GM19438 (cell line): ENCODE measurements at regions not wholly inside any gene's neighbourhood (a gene's known extent, or its start where the extent isn't known, plus 50 kb on each side); places are given as distances from the start of the nearest gene placed in this dataset.

Experiments used
- ATAC-seq: cut with Tn5 transposase; IDR thresholded peaks from one replicate; pipeline ENCODE4 v1.9.1; 2021; ENCODE audit warnings: low read depth; ENCODE audit not compliant: unreplicated experiment

DNA sequence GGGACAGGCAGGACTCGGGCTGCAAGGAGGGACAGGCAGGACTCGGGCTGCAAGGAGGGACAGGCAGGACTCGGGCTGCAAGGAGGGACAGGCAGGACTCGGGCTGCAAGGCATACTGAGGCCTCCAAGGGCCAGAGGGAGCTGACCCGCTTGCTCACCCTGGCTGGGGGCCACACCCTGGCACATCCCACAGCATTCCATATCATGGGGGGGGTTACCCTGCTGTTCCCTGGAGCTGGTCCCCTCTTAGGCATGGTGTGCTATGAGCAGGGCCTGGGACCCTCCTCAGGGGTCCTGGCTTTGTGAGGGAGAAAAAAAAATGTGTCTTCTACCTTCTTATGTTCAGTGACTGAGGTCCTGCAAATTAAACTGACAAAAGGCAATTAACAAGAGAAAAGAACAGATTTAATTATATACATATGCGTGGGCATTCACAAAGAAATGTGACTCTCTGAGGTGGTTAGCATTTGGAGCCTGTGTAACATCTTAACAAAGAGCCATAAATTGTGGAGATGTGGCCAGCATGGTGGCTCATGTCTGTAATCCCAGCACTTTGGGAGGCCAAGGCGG is 97.6 kb upstream of the ALDH1A3 start:
- ATAC-seq, result no peak

DNA sequence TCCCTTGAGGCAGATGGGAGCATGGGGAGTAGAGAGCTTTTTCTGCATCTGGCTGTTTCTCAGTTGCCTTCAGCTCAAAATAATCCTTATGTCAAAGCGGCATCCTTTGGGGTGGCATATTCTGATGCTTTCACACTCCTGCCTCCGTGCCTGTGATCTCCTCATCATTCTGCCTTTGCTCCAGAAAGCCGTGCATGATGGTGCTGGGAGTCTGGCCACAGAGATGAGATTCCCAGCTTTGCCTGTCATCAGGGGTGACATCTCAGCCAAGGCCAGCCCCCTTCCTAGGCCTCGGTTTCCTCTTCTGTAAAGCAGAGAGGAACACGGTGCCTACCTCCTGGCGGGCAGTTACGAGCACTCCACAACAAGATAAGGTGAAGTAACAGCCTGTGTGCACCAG is 96.3 kb upstream of the ALDH1A3 start:
- no peak for ATAC-seq

DNA sequence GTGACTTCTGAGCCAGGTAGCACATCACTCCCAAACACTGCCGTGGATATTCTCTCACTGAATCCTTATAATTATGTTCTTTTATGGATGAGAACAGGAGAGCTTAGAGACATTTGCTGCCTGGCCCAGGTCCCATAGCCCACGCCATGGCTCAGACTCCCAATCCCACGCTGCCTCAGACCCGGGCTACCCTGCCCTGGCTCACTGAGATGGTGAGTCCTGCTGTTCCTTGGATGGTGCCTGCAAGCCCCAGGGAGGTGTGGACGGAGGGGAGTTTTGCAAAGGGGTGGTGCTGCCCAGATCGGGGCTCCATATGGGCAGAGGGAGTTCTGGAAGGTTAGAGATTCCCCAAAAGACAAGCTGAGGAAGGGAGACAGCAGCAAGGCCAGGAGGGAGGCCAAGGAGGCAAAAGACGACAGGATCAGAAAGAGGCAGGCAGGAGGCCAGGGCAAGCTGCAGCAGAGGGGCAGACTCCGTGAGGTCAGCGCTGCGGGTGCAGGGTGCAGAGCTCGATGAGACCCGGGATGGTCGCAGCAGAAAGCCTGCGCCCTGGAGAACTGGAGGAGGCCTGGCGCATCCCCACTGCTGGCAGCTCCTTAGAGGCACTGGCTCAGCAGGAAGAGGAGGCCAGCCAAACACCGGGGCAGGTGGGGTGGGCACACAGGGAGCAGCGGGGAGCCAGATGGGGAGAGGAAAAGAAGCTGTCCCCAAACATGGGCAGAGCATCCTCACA is 95.7 kb upstream of the ALDH1A3 start:
- no peak for ATAC-seq

DNA sequence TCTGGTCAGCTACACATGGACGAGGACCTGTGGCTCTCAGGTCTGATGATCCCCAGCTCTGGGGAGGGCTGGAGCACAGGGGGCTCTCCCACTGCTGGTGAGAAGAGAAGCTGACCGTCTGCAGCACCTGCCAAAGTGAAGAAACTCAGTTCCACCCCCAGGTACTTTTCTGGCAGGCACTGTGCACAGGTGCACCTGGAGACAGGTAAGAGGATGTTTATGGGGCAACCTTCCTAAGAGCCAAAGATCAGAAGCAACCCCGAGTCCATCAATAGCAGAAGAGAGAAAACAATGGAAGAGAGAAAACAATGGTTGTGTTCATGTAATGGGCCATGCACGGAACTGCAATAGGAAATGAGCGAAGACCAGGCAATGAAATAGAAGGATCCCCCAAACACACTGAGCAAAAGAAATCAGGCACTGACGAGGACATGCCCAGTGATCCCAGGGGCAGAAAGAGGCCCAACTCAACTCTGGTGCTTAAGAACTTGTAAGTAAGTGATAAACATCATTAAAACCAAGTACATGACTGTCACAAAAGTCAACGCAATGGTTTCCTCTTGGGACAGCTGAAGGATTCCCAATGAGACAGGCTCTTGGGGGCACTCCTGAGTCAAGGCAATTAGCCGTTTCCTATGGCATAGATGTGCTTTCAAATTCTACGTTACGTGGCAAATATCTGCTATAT is 95.0 kb upstream of the ALDH1A3 start:
- ATAC-seq, result no peak

DNA sequence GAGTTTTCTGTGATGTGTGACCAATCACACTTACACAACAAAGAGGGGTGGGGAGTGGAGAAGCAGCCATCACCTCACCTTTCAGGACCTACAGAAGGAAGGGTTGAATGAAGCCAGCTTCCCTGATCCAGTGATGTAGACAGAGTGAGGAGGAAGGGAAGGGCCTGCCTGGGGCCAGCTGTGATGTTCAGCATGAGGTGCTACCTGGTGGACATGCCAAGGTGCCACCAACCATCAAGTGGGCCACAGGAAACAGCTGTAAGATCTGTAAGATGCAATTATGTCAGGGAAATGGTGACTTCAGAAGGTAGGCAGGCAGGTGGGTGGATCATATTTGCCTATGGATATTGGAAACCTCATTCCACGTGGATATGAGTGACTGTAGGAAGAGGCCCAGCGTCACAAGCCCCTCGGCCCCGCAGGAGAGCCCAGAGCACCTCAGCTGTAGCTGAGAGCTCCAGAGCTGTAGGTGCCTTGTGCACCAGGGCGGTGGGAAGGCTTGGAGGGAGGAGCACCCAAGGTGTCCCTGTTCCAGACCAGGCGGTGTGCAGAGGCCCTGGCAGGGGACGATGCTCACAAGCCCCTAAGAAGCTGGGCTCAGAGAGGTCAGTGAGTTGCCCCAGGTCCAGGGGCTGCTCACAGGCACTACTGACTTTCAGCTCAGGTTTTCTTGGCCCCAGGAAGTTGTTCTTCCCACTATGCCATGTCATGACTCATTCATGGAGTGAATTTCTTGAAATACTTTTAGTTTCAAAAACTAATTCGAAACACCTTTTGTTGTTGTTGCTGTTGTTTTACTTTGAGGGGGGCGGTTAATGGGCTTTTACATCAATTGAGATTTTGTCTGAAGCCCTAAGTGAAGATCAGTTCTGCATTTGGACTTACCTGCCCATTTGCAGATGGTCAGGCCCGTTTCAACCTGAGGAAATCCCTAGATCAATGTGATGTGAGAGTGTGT is 94.2 kb upstream of the ALDH1A3 start:
- no peak for ATAC-seq

DNA sequence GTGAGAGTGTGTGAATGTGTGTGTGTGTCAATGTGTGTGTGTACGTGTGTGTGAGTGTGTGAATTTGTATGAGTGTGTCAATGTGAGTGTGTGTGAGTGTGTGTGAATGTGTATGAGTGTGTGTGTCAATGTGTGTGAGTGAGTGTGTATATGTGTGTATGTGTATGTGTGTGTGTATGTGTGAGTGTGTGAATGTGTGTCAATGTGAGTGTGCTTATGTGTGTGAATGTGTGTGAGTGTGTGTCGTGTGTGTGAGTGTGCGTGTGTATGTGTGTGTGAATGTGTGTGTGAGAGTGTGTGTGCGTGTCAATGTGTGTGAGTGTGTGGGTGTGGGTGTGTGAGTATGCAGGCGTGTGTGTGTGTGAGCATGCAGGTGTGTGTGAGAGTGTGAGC is 93.5 kb upstream of the ALDH1A3 start:
- ATAC-seq, result no peak

DNA sequence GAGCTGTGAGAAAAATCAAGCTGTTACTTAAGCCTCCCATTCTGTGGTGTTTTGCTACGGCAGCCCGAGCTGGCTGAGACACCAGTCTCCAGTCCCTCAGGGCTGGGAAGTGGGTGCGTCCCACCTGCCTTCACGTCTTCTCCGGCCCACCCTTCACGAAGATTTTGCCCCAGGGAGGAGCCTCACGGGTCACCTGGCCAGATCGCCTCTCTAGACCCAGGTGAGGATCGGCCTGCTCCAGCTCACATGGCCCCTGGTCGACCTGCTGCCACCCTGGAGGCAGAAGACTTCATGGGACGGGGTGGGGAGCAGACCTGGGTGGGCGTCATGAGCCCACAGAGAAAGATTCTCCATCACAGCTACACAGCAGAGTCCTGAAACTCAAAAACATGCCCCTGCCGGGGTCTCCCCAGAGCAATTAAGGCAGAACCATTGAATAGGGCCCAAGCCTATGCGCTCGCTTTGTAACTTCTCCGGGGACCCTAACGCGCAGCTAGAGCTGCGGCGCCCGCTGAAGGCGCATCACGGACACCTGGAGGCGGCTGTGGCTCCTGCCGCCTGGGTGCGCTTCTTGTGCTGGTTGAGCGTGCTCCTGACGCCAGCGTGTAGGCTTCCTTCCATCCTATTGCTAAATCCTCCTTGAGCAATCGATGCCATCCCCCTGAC is 92.6 kb upstream of the ALDH1A3 start:
- no peak for ATAC-seq

DNA sequence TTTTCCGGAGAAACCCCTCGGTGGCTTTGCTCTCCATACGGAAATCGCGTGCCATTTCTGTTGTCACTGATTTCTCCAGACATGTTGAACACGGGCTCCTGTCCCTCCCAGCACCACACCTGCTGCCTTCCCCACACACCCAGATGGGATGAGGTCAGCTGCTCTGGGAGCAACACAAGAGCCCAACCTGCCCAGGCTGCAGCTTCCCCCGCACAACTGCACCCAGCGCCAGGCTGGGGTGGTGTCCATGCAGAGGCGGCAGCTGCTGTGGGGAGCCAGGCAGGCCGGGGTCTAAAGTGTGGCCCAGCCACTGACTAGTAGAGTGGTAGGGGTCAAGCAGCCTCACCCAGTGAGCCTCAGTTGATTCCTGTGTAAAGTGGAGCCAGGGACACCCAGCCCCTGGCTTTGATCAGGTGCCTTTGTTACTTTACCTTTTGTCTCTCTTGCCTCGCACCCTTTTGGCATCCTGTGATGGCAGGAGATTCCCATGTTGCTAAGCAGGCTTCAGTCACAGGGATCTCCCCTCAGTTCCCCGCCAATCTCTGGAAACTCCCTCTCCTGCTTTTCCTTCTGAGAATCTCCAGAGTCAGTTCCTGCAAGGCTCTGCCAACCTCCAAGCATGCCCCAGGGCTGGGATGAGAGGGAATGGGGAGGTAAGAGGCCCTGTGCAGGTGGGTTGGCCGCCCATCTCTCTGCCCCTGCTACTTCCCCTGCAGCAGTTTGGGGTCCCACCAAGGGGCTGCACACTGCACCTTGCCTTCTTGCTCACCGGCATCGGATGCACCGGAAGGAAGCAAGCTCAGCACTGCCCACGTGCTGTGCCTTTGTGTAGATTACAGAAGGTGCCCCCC is 91.8 kb upstream of the ALDH1A3 start:
- no peak for ATAC-seq

DNA sequence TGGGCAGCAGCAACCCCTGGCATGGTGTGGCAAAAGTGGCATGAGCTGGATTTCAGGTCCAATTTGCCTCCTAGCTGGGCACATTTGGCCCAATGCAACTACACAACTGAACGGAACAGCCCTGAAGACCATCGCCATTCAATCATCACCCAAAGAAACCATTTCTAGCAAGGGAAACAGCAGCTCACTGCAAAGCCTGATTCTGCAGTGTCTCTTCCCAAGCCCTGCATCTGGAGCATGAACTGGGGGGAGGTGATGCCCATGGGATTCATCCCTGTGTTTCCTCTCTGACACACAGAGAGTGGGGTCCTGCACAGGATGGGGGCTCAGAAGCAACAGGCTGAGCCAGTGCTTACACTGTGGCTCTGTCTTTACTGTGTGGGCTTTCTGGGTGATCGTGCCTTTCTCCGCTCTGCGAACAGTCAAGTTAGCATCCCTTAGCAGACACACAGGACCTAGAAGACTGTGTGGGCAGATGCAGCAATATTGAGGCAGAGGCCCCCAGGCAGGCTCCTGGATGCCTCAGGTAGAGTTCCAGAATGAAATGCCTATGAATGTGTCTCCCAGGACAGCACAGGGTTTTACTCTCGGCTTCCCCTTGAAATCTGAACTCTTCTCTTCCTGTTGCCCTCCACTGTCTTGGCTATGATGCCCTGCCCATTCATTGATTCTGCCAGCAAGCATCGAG is 91.1 kb upstream of the ALDH1A3 start:
- ATAC-seq, result no peak

DNA sequence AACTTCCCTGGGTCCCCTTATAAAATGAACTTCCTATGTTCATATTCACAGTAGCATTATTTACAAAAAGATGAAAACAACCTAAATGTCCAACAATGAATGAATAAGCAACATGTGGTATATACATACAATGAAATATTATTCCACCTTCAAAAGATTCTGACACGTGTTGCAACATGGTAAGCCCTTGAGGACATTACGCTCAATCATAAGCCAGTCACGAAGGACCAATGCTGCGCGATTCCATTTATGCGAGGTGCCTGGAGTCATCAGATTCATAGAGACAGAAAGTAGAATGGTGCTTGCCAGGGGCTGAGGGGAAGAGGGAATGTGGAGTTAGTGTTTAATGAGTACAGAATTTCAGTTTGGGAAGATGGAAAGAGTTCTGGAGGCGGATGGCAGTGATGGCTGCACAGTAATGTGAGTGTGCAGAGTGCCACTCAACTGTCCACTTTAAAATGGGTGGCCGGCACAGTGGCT is 88.8 kb upstream of the ALDH1A3 start:
- ATAC-seq, result no peak

DNA sequence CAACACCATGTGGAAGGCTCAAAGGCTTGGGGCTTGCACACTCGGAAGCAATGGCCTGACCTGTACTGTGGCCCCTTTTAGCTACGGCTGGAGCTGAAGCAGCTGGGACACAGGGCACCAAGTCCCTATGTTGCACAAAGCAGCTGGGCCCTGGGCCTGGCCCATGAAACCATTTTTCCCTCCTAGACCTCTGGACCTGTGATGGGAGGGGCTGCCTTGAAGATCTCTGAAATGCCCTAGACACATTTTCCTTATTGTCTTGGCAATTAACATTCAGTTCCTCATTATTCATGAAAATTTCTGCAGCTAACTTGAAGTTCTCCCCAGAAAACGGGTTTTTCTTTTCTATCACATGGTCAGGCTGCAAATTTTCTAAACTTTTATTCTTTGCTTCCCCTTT is 85.6 kb upstream of the ALDH1A3 start:
- no peak for ATAC-seq

DNA sequence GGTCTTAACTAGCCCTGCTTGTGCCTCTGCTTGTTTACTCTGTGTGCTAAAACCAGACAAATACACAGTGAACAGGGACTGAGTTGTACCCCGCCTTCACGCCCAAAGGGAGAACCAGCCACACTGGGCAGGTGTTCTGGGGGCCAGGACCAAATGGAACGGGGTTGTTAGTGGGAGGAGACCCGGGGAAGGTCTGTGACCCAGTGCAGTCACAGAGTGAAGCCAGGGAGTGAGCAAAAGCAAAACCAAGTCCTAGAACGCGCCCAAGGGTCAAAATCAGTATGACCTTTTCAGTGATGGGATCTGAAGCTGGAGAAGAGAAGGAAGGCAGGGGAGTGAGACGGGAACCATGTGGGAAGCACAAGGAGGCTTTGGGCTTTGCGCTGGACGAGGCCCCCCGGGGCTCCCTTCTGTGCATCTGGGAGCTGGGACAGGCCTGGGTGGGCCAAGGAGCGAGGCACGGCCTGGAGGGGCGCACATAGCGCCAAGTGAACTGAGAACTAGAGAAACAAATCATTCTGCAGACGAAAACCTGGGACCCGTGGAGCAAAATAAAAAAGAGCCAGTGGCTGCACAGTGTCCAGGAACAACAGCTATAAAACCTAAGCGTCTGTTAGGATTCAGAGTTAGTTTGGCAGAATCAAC is 78.3 kb upstream of the ALDH1A3 start:
- ATAC-seq, result no peak

DNA sequence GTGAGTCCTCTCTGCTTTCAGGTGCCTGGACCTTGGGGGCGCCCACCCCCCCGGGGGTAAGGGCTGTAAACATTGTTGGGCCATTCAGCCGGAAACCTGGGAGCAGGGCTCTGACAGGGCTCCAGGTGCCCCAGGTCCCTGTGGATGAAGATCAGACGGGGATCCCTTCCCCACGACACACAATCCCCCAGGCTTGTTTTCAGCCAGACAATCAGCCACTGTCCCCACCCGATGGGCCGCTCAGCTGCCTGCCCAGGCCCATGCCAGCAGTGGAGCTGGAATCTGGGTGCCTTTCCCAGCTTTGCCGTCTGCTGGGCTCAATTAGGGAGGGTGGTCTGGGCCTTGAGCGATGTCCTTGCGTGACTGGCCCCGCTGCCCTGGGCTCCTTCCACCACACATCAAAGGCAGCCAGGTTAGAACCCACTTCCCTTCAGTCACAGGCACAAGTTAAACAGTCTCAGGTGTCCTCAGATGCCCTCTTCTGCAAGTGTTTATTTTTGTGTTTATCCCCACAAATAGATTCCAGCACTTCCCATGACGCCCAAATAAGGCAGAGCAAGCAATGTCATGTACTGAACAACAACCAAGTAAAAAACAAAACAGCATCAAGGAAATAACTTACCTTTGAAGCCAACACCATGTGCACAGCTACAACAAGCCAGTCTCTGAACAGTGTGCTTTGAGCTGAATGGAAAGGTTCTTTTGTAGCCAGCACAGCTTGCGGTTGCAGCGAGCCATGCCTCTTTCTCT is 77.0 kb upstream of the ALDH1A3 start:
- no peak for ATAC-seq

DNA sequence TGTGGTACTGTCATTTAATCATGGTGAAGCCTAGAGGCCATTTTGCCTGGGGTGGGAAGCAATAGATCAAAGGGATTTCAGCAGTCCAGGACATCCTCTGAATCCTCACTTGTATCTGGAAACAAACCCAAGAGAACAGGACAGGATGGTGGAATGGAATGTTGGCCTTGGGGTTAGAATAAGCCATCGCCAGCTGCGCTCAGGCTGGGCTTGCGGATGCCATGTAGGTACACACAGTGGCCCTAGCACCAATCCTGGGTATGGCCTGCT is 76.5 kb upstream of the ALDH1A3 start:
- no peak for ATAC-seq

DNA sequence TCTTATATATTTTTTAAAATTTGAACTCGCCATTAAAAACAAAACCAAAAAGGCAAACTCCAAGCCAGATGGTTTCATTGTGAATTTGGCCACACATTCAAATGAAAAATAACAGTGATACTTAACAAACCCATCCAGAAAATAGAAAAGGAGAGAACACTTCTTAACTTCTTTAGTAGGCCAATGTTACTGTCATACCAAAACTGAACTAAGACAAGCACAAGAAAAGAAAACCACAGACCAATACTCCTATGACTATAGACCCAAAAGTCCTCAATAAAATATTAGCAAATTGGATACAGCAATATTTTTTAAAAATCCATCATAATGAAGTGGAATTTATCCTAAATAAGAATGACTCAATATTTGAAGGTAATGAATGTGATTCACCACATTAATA is 73.5 kb upstream of the ALDH1A3 start:
- no peak for ATAC-seq

DNA sequence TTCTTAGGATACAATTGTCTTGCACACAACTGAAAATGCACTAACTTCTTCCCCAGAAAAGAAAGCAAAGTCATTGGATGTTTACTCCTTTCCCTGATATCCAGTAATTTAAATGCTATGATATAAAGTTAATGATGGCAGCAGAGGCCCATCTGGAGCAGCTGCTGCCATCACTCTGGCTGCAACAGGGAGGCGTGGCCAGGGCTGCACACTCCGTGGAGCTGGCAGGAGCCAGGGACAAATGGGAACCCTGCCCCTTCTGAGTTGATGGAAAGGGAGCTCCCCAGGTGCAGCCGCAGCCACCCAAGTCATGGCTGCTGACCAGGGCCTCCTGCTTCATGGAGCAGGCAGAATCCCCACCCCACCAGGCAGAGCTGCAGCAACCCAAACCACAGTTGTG is 72.6 kb upstream of the ALDH1A3 start:
- no peak for ATAC-seq

DNA sequence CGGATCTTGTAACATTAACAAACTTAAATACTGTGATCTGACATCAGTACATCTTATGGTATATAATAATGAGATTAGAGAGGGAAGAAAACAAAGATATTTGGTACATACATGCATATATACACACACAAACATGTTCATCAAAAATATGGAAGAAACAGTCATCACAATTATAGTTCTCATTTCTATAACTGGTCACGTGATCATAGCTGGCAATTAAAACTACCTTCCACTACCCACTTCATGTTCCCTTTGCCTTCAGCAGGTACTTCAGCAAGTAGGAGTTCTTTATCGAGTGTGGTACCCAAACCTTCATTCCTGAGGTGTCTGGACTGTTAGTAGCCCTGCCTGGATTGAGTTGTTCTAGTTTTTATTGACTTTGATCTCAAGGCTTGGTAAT is 70.9 kb upstream of the ALDH1A3 start:
- ATAC-seq, result no peak

DNA sequence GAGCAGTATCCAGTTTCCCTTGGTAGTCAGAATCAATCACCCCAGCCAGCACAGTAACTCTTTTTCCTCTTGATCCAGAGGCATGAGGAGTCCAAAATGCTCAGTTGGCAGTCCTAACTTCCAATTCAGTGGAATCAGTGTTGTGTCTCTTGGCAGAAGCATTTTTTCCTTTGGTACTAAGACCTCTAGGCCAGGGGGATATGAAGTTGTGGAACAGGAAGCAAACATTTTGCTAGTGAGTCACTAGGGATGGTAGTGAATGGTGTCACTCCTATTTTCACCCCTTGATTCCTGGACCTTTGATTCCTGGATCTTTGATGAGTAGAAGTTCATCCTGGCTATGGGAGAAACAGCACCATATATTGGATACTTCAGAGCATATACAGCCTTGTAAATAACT is 70.5 kb upstream of the ALDH1A3 start:
- ATAC-seq, result no peak
